ENCODE measurements at regions not wholly inside any gene's neighbourhood (a gene's known extent, or its start where the extent isn't known, plus 50 kb on each side); places are given as distances from the start of the nearest gene placed in this dataset.

- Histone ChIP-seq H3K4me3 (no peak overlapping the region), H3K27ac (no peak overlapping the region), H3K9me3 (no peaks in the 10 kb centered on the region), H3K4me1 (peaks cover 0 to 7% of the 10 kb centered on the region in 2 donors), H3K36me3 (no peaks in the 10 kb centered on the region), H3K27me3 (no peaks in the 10 kb centered on the region)
- no peak for DNase-seq (ENCODE audit: low spot score)
- TF ChIP-seq CTCF (IDR thresholded peaks at IDR 0.05): no peak
These were observed 89.7 kb upstream of the GRB10 start for GRCh38 chr7:50872437-50872836.

GRCh38 chr7:50869108-50869725, 86.5 kb upstream of the GRB10 start:
- Histone ChIP-seq H3K9me3 (no peaks in the 10 kb centered on the region), H3K27me3 (no peaks in the 10 kb centered on the region), H3K4me1 (peaks cover 0 to 15% of the 10 kb centered on the region in 2 donors), H3K27ac (no peak overlapping the region), H3K4me3 (no peak overlapping the region), H3K36me3 (no peaks in the 10 kb centered on the region)
- DNase-seq (ENCODE audit: low spot score): no peak
- no peak for TF ChIP-seq CTCF (IDR thresholded peaks at IDR 0.05)

- DNase-seq (ENCODE audit: low spot score): no peak
- TF ChIP-seq CTCF (IDR thresholded peaks at IDR 0.05): no peak
- H3K27me3 ChIP-seq: no peaks in the 10 kb centered on the region
- no peak overlapping the region for H3K27ac ChIP-seq
- no peaks in the 10 kb centered on the region for H3K36me3 ChIP-seq
- peaks cover 0 to 15% of the 10 kb centered on the region in 2 donors for H3K4me1 ChIP-seq
- H3K4me3 ChIP-seq: no peak overlapping the region
- no peaks in the 10 kb centered on the region for H3K9me3 ChIP-seq
These were observed 85.9 kb upstream of the GRB10 start for GRCh38 chr7:50868426-50869100.

DNA sequence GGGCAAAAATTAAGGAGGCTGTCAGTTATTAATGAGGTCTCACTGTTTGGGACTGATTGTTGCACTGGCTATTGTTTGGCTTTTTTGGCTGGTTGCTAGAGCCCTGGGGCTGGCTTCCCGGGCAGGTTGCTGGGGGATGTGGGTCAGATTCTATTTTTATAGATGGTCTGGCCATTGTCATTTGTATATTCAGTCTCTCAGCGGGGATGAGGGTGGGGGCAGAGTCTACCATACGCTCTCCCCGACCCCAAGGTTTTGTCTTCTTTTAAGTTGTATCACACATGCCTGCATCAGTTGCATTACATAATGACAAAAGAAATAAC, 84.3 kb upstream of the GRB10 start:
- Histone ChIP-seq H3K4me1 (peaks cover 0 to 15% of the 10 kb centered on the region in 2 donors), H3K9me3 (no peaks in the 10 kb centered on the region), H3K27me3 (no peaks in the 10 kb centered on the region), H3K27ac (no peak overlapping the region), H3K36me3 (no peaks in the 10 kb centered on the region), H3K4me3 (no peak overlapping the region)
- no peak for TF ChIP-seq CTCF (IDR thresholded peaks at IDR 0.05)
- DNase-seq (ENCODE audit: low spot score): no peak

DNA sequence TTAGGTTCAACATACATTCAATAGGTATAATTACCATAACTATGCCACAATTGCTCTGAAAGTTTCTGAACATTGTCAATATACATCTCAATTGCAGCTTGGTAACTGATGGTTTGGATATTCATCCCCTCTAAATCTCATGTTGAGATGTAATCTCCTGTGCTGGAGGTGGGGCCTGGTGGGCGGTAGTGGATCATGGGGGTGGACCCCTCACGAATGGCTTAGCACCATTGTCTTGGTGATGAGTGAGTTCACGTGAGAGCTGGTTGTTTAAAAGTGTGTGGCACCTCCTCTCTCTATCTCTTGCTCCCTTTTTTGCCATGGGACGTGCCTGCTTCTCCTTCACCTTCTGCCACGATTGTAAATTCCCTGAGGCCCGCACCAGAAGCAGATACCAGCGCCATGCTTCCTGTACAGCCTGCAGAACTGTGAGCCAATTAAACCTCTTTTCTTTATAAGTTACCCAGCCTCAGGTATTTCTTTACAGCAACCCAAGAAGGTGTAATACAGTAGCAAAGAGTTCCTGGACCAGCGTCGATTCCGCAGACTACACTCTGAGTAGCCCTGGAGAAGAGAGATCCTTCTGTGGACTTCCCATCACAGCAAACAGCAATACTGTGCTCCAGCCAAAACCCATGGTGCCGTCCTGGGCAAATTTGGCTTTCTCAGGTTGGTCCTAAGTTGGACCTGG, 83.8 kb upstream of the GRB10 start:
- no peaks in the 10 kb centered on the region for H3K9me3 ChIP-seq
- H3K27me3 ChIP-seq: no peaks in the 10 kb centered on the region
- no peak for TF ChIP-seq CTCF (IDR thresholded peaks at IDR 0.05)
- H3K4me3 ChIP-seq: no peak overlapping the region
- peaks cover 0 to 15% of the 10 kb centered on the region in 2 donors for H3K4me1 ChIP-seq
- no peak overlapping the region for H3K27ac ChIP-seq
- no peaks in the 10 kb centered on the region for H3K36me3 ChIP-seq
- peak; percentile 34 for DNase-seq (ENCODE audit: low spot score)
